Psoas muscle (tissue), 7 donors: ENCODE measurements at regions not wholly inside any gene's neighbourhood (a gene's known extent, or its start where the extent isn't known, plus 50 kb on each side); places are given as distances from the start of the nearest gene placed in this dataset.

Experiments used
- ATAC-seq, 4 donors: fragments of 200-7000 bp; cut with Tn5 transposase; one replicate each; pipeline ENCODE4 v1.9.1; 2020; ENCODE audit warnings: moderate library complexity in 3 of 4, mild to moderate bottlenecking in 2 of 4
- DNase-seq, 2 donors: peaks; one replicate each; pipeline ENCODE4 v3.0.0-alpha.2; 2020
- H3K27ac ChIP-seq: fragments of 200-600 bp; one replicate; pipeline ENCODE4 v1.8.0; 2022
- H3K27me3 ChIP-seq, 3 donors: fragments of 200-600 bp in 1 of 3; one replicate each; pipeline versions ENCODE4 v1.6.1 to v1.8.0; 2013 to 2022; ENCODE audit warnings: low read length in 2 of 3, mild to moderate bottlenecking in 2 of 3, moderate library complexity in 1 of 3; ENCODE audit not compliant: insufficient read depth in 3 of 3
- H3K36me3 ChIP-seq, 2 donors: fragments of 200-600 bp in 1 of 2; one replicate each; pipeline versions ENCODE4 v1.6.1 to v1.8.0; 2013 to 2022; ENCODE audit warnings: low read depth in 1 of 2, mild to moderate bottlenecking in 1 of 2, moderate library complexity in 1 of 2; ENCODE audit not compliant: insufficient read depth in 1 of 2
- H3K4me1 ChIP-seq: fragments of 200-600 bp; one replicate; pipeline ENCODE4 v1.8.0; 2022
- H3K4me3 ChIP-seq: fragments of 200-600 bp; one replicate; pipeline ENCODE4 v1.8.0; 2022; ENCODE audit warnings: mild to moderate bottlenecking
- H3K9me3 ChIP-seq: fragments of 200-600 bp; one replicate; pipeline ENCODE4 v1.8.0; 2022
- CTCF ChIP-seq: fragments of 200-600 bp; IDR thresholded peaks from one replicate; pipeline ENCODE4 v1.8.0; 2022; ENCODE audit warnings: antibody characterized with exemption
- WGBS, 3 donors: extraction: QIAGEN DNeasy Blood & Tissue Kit; methylation state at CpG; one replicate each; pipeline versions ENCODE4 v1.1.6 to v1.1.7; 2013; 5-methylcytosine and 5-hydroxymethylcytosine counted together
- intact Hi-C, 2 donors: fragments of 100-400 bp; cut with DNase I; formaldehyde crosslinking; loops; one replicate each; pipeline versions ENCODE4 v1.11.0 to v1.14.2; 2022
- donor health status: healthy with polysubstance abuse.
- donor health status: DM: no; HTN: no; CAD: no; lungs with moderate emphysema.
- donor health status: Bipolar disorder and iron deficiency.
- donor health status: healthy.
- donor health status: DM: yes; HTN: yes; CAD: no.
- donor health status: DM: no; HTN: no; CAD: no.
- donor health status: DM: yes; HTN: yes; CAD: no.

GRCh38 chr1:29519788-29520110 lies 283.4 kb downstream of the PTPRU start:
- H3K4me3 ChIP-seq, result no peak overlapping the region
- no peaks in the 10 kb centered on the region for H3K36me3 ChIP-seq
- TF ChIP-seq CTCF, result no peak
- no peaks in the 10 kb centered on the region for H3K9me3 ChIP-seq
- ATAC-seq (no peak), DNase-seq (no peak)
- H3K27ac ChIP-seq, result no peak overlapping the region
- intact Hi-C loops, result loop anchor here in 1 of 2 donors (10.0 kb wide), 2 partner anchors 165 to 335 kb away; no protein-coding TSS in a partner anchor
- no peaks in the 10 kb centered on the region for H3K4me1 ChIP-seq
- 10 to 30% (median 18%) methylated on average over 8 of the region's 8 CpGs for WGBS, 3 donors
- peaks cover 0 to 41% (median 14%) of the 10 kb centered on the region in 3 donors for H3K27me3 ChIP-seq

GRCh38 chr1:29519108-29519787 lies 282.9 kb downstream of the PTPRU start:
- H3K27me3 ChIP-seq, result peaks cover 0 to 43% (median 14%) of the 10 kb centered on the region in 3 donors
- intact Hi-C loops, result loop anchor here in 1 of 2 donors (10.0 kb wide), 2 partner anchors 166 to 336 kb away; no protein-coding TSS in a partner anchor
- no peak overlapping the region for H3K27ac ChIP-seq
- no peaks in the 10 kb centered on the region for H3K36me3 ChIP-seq
- H3K4me3 ChIP-seq, result no peak overlapping the region
- DNase-seq (no peak), ATAC-seq (no peak)
- TF ChIP-seq CTCF, result no peak
- H3K4me1 ChIP-seq, result no peaks in the 10 kb centered on the region
- WGBS, 3 donors, result 36 to 45% (median 40%) methylated on average over 8 to 9 of the region's 9 CpGs
- H3K9me3 ChIP-seq, result no peaks in the 10 kb centered on the region

- Histone ChIP-seq H3K9me3 (no peaks in the 10 kb centered on the region), H3K27me3 (peaks cover 0 to 43% (median 14%) of the 10 kb centered on the region in 3 donors), H3K36me3 (no peaks in the 10 kb centered on the region), H3K4me3 (no peak overlapping the region), H3K4me1 (no peaks in the 10 kb centered on the region), H3K27ac (no peak overlapping the region)
- WGBS, 3 donors, result 73 to 77% (median 76%) methylated on average over 6 of the region's 6 CpGs
- DNase-seq, result no peak
- intact Hi-C loops, result loop anchor here in 1 of 2 donors (10.0 kb wide), 2 partner anchors 166 to 336 kb away; no protein-coding TSS in a partner anchor
- TF ChIP-seq CTCF, result no peak
- no peak for ATAC-seq
Measured at GRCh38 chr1:29518183-29518835, 282.0 kb downstream of the PTPRU start.

GRCh38 chr1:29517251-29518086 lies 281.1 kb downstream of the PTPRU start:
- TF ChIP-seq CTCF, result no peak
- H3K4me3 ChIP-seq, result no peak overlapping the region
- 52 to 65% (median 56%) methylated on average over 8 of the region's 8 CpGs for WGBS, 3 donors
- H3K9me3 ChIP-seq, result no peaks in the 10 kb centered on the region
- no peak overlapping the region for H3K27ac ChIP-seq
- no peaks in the 10 kb centered on the region for H3K36me3 ChIP-seq
- no peaks in the 10 kb centered on the region for H3K4me1 ChIP-seq
- no peak for DNase-seq
- peaks cover 0 to 38% (median 14%) of the 10 kb centered on the region in 3 donors for H3K27me3 ChIP-seq
- no peak for ATAC-seq
- intact Hi-C loops, result loop anchor here in 1 of 2 donors (10.0 kb wide), 2 partner anchors 167 to 337 kb away; no protein-coding TSS in a partner anchor
